ENCODE measurements at regions not wholly inside any gene's neighbourhood (a gene's known extent, or its start where the extent isn't known, plus 50 kb on each side); places are given as distances from the start of the nearest gene placed in this dataset.

DNA sequence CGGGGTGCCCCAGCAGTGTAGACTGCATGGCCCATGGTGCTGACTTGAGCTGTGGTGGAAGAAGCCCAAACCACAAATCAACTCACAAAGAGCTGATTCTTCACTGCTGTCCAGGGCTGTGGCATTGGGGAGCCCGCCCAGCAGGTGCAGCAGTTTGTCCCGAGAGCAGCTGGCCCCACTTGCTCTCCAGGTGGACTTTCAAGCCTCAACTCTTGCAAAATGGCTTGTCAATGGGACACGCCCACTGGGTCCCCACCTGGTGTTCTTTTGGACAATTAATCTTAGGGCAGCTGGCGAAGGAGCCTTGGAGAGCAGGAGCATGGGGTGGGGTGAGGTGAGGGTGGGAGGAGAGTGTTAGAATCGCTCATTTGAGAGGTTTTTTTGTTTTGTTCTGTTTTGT, 117.9 kb downstream of the MYCN start:
- TF ChIP-seq HNF4G (IDR thresholded peaks at IDR 0.05), result no peak
- TF ChIP-seq, protein P1, sequence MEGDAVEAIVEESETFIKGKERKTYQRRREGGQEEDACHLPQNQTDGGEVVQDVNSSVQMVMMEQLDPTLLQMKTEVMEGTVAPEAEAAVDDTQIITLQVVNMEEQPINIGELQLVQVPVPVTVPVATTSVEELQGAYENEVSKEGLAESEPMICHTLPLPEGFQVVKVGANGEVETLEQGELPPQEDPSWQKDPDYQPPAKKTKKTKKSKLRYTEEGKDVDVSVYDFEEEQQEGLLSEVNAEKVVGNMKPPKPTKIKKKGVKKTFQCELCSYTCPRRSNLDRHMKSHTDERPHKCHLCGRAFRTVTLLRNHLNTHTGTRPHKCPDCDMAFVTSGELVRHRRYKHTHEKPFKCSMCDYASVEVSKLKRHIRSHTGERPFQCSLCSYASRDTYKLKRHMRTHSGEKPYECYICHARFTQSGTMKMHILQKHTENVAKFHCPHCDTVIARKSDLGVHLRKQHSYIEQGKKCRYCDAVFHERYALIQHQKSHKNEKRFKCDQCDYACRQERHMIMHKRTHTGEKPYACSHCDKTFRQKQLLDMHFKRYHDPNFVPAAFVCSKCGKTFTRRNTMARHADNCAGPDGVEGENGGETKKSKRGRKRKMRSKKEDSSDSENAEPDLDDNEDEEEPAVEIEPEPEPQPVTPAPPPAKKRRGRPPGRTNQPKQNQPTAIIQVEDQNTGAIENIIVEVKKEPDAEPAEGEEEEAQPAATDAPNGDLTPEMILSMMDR (IDR thresholded peaks at IDR 0.05; ENCODE audit: low read depth, low read length, missing input control), result no peak
- no peak for TF ChIP-seq FOXA2 (IDR thresholded peaks at IDR 0.05)
- TF ChIP-seq RAD21 (IDR thresholded peaks at IDR 0.05), result no peak
- TF ChIP-seq RXRA (IDR thresholded peaks at IDR 0.05), result no peak
- TF ChIP-seq SP1 (IDR thresholded peaks at IDR 0.05), result no peak
- TF ChIP-seq, protein P2, sequence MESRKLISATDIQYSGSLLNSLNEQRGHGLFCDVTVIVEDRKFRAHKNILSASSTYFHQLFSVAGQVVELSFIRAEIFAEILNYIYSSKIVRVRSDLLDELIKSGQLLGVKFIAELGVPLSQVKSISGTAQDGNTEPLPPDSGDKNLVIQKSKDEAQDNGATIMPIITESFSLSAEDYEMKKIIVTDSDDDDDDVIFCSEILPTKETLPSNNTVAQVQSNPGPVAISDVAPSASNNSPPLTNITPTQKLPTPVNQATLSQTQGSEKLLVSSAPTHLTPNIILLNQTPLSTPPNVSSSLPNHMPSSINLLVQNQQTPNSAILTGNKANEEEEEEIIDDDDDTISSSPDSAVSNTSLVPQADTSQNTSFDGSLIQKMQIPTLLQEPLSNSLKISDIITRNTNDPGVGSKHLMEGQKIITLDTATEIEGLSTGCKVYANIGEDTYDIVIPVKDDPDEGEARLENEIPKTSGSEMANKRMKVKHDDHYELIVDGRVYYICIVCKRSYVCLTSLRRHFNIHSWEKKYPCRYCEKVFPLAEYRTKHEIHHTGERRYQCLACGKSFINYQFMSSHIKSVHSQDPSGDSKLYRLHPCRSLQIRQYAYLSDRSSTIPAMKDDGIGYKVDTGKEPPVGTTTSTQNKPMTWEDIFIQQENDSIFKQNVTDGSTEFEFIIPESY (IDR thresholded peaks at IDR 0.05), result no peak
- TF ChIP-seq TAF1 (conservative IDR thresholded peaks at IDR 0.05), result no peak
- TF ChIP-seq JUND (IDR thresholded peaks at IDR 0.05), result no peak
- TF ChIP-seq HNF4A (conservative IDR thresholded peaks at IDR 0.05), result no peak
- TF ChIP-seq EGR1 (IDR thresholded peaks at IDR 0.05; ENCODE audit: low read depth in 2 of 2), result no peak
- TF ChIP-seq, protein P3, sequence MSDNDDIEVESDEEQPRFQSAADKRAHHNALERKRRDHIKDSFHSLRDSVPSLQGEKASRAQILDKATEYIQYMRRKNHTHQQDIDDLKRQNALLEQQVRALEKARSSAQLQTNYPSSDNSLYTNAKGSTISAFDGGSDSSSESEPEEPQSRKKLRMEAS (IDR thresholded peaks at IDR 0.05), result no peak
- TF ChIP-seq, protein P4, sequence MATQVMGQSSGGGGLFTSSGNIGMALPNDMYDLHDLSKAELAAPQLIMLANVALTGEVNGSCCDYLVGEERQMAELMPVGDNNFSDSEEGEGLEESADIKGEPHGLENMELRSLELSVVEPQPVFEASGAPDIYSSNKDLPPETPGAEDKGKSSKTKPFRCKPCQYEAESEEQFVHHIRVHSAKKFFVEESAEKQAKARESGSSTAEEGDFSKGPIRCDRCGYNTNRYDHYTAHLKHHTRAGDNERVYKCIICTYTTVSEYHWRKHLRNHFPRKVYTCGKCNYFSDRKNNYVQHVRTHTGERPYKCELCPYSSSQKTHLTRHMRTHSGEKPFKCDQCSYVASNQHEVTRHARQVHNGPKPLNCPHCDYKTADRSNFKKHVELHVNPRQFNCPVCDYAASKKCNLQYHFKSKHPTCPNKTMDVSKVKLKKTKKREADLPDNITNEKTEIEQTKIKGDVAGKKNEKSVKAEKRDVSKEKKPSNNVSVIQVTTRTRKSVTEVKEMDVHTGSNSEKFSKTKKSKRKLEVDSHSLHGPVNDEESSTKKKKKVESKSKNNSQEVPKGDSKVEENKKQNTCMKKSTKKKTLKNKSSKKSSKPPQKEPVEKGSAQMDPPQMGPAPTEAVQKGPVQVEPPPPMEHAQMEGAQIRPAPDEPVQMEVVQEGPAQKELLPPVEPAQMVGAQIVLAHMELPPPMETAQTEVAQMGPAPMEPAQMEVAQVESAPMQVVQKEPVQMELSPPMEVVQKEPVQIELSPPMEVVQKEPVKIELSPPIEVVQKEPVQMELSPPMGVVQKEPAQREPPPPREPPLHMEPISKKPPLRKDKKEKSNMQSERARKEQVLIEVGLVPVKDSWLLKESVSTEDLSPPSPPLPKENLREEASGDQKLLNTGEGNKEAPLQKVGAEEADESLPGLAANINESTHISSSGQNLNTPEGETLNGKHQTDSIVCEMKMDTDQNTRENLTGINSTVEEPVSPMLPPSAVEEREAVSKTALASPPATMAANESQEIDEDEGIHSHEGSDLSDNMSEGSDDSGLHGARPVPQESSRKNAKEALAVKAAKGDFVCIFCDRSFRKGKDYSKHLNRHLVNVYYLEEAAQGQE (IDR thresholded peaks at IDR 0.05), result no peak
- no peak for TF ChIP-seq YY1 (IDR thresholded peaks at IDR 0.05)
- no peak for TF ChIP-seq NR2F2 (IDR thresholded peaks at IDR 0.05)
- no peak for TF ChIP-seq FOXA1 (IDR thresholded peaks at IDR 0.05)
- TF ChIP-seq, protein P5, sequence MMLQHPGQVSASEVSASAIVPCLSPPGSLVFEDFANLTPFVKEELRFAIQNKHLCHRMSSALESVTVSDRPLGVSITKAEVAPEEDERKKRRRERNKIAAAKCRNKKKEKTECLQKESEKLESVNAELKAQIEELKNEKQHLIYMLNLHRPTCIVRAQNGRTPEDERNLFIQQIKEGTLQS (IDR thresholded peaks at IDR 0.05), result no peak
- no peak for TF ChIP-seq GABPA (IDR thresholded peaks at IDR 0.05 in 1 of 2, conservative IDR thresholded peaks at IDR 0.05 in 1 of 2)
- H3K27me3 ChIP-seq (ENCODE audit: control insufficient read depth in 4 of 4, insufficient read depth in 4 of 4, low read length in 3 of 4), result no peaks in the 10 kb centered on the region
- H3K4me3 ChIP-seq (ENCODE audit: low read depth in 1 of 3, low read length in 3 of 3), result no peak overlapping the region
- peaks cover 0 to 2% (median 1%) of the 10 kb centered on the region in 4 donors for H3K9me3 ChIP-seq (ENCODE audit: control insufficient read depth in 4 of 4, low read length in 3 of 4)
- no peak overlapping the region for H3K27ac ChIP-seq (ENCODE audit: low read depth in 1 of 2, low read length in 2 of 2)
- DNase-seq (ENCODE audit: low spot score), result no peak
- no peaks in the 10 kb centered on the region for H3K36me3 ChIP-seq (ENCODE audit: control insufficient read depth in 4 of 4, insufficient read depth in 3 of 4, low read depth in 1 of 4, low read length in 3 of 4)
- 85% methylated on average over 6 of the region's 6 CpGs for WGBS
- H3K4me1 ChIP-seq (ENCODE audit: control insufficient read depth in 4 of 4, insufficient read depth in 4 of 4, low read length in 3 of 4), result no peaks in the 10 kb centered on the region
- H3K9ac ChIP-seq (ENCODE audit: low read depth in 1 of 2, low read length in 2 of 2), result no peak overlapping the region
